Liver (tissue), 8 donors: ENCODE measurements at regions not wholly inside any gene's neighbourhood (a gene's known extent, or its start where the extent isn't known, plus 50 kb on each side); places are given as distances from the start of the nearest gene placed in this dataset.

Experiments used
- DNase-seq: peaks from one replicate; pipeline ENCODE4 v3.0.0-alpha.2; 2017; ENCODE audit warnings: low spot score
- H3K27ac ChIP-seq, 2 donors: one replicate each; pipeline ENCODE4 v1.7.0; 2013; ENCODE audit warnings: inconsistent platforms in 2 of 2, low read length in 2 of 2, control low read depth in 1 of 2, low read depth in 1 of 2, mild to moderate bottlenecking in 1 of 2
- H3K27me3 ChIP-seq, 4 donors: one replicate each; pipeline versions ENCODE4 v1.6.1 to v1.7.0; 2013; ENCODE audit warnings: low read length in 3 of 4, inconsistent platforms in 1 of 4, mild to moderate bottlenecking in 1 of 4, moderate library complexity in 1 of 4; ENCODE audit not compliant: control insufficient read depth in 4 of 4, insufficient read depth in 4 of 4
- H3K36me3 ChIP-seq, 4 donors: one replicate each; pipeline versions ENCODE4 v1.6.1 to v1.7.0; 2013; ENCODE audit warnings: low read length in 3 of 4, mild to moderate bottlenecking in 3 of 4, low read depth in 1 of 4, moderate library complexity in 1 of 4; ENCODE audit not compliant: control insufficient read depth in 4 of 4, insufficient read depth in 3 of 4
- H3K4me1 ChIP-seq, 4 donors: one replicate each; pipeline versions ENCODE4 v1.6.1 to v1.7.0; 2013; ENCODE audit warnings: low read length in 3 of 4, mild to moderate bottlenecking in 3 of 4, moderate library complexity in 1 of 4; ENCODE audit not compliant: control insufficient read depth in 4 of 4, insufficient read depth in 4 of 4
- H3K4me3 ChIP-seq, 3 donors: one replicate each; pipeline versions ENCODE4 v1.6.1 to v1.7.0; 2013; ENCODE audit warnings: low read length in 3 of 3, control low read depth in 1 of 3, low read depth in 1 of 3, mild to moderate bottlenecking in 1 of 3
- H3K9ac ChIP-seq, 2 donors: one replicate each; pipeline ENCODE4 v1.7.0; 2013; ENCODE audit warnings: low read length in 2 of 2, mild to moderate bottlenecking in 2 of 2, moderate library complexity in 2 of 2, control low read depth in 1 of 2, low read depth in 1 of 2
- H3K9me3 ChIP-seq, 4 donors: one replicate each; pipeline versions ENCODE4 v1.6.1 to v1.7.0; 2013; ENCODE audit warnings: low read length in 3 of 4; ENCODE audit not compliant: control insufficient read depth in 4 of 4
- EGR1 ChIP-seq, 2 donors: IDR thresholded peaks; 2 replicates each; pipeline ENCODE4 v1.6.1; 2016 to 2018; ENCODE audit warnings: antibody characterized with exemption in 2 of 2, low read depth in 2 of 2
- FOXA1 ChIP-seq: IDR thresholded peaks from 2 replicates; pipeline ENCODE4 v1.6.1; 2016; ENCODE audit warnings: antibody characterized with exemption
- FOXA2 ChIP-seq: IDR thresholded peaks from 2 replicates; pipeline ENCODE4 v1.6.1; 2016; ENCODE audit warnings: antibody characterized with exemption
- GABPA ChIP-seq, 2 donors: IDR thresholded peaks in 1 of 2; conservative IDR thresholded peaks in 1 of 2; 2 replicates each; pipeline ENCODE4 v1.6.1; 2016; ENCODE audit warnings: antibody characterized with exemption in 2 of 2, mild to moderate bottlenecking in 1 of 2, moderate library complexity in 1 of 2
- HNF4A ChIP-seq, 2 donors: conservative IDR thresholded peaks; 2 replicates each; pipeline ENCODE4 v1.6.1; 2016; ENCODE audit warnings: antibody characterized with exemption in 2 of 2, mild to moderate bottlenecking in 2 of 2
- HNF4G ChIP-seq: IDR thresholded peaks from 2 replicates; pipeline ENCODE4 v1.6.1; 2016; ENCODE audit warnings: antibody characterized with exemption
- NR2F2 ChIP-seq: IDR thresholded peaks from 2 replicates; pipeline ENCODE4 v1.6.1; 2016; ENCODE audit warnings: antibody characterized with exemption
- RAD21 ChIP-seq, 2 donors: IDR thresholded peaks; 2 replicates each; pipeline ENCODE4 v1.6.1; 2016; ENCODE audit warnings: antibody characterized with exemption in 2 of 2, mild to moderate bottlenecking in 2 of 2
- SP1 ChIP-seq: IDR thresholded peaks from 2 replicates; pipeline ENCODE4 v1.6.1; 2018; ENCODE audit warnings: antibody characterized with exemption, mild to moderate bottlenecking
- TAF1 ChIP-seq: conservative IDR thresholded peaks from 2 replicates; pipeline ENCODE4 v1.6.1; 2016; ENCODE audit warnings: antibody characterized with exemption, mild to moderate bottlenecking
- YY1 ChIP-seq: IDR thresholded peaks from 2 replicates; pipeline ENCODE4 v1.6.1; 2016; ENCODE audit warnings: antibody characterized with exemption, mild to moderate bottlenecking
- WGBS: extraction: QIAGEN DNeasy Blood & Tissue Kit; methylation state at CpG from one replicate; pipeline ENCODE4 v1.1.7; 2013; 5-methylcytosine and 5-hydroxymethylcytosine counted together
- TF ChIP-seq, protein P1 (sequence below): fragments of 150-350 bp; IDR thresholded peaks from 2 replicates; pipeline ENCODE4 v1.5.1; 2017; ENCODE audit warnings: improper control_type of control experiment, low read depth, low read length; ENCODE audit not compliant: missing input control
- TF ChIP-seq, protein P2 (sequence below): IDR thresholded peaks from 2 replicates; pipeline ENCODE4 v1.6.1; 2016; ENCODE audit warnings: antibody characterized with exemption
- TF ChIP-seq, protein P3 (sequence below): IDR thresholded peaks from 2 replicates; pipeline ENCODE4 v1.6.1; 2016; ENCODE audit warnings: antibody characterized with exemption
- TF ChIP-seq, protein P4 (sequence below): IDR thresholded peaks from 2 replicates; pipeline ENCODE4 v1.6.1; 2016; ENCODE audit warnings: antibody characterized with exemption, mild to moderate bottlenecking
- donor health status: healthy.
- donor health status: healthy.
- donor health status: healthy.
- donor health status: healthy.
- donor health status: healthy.

DNA sequence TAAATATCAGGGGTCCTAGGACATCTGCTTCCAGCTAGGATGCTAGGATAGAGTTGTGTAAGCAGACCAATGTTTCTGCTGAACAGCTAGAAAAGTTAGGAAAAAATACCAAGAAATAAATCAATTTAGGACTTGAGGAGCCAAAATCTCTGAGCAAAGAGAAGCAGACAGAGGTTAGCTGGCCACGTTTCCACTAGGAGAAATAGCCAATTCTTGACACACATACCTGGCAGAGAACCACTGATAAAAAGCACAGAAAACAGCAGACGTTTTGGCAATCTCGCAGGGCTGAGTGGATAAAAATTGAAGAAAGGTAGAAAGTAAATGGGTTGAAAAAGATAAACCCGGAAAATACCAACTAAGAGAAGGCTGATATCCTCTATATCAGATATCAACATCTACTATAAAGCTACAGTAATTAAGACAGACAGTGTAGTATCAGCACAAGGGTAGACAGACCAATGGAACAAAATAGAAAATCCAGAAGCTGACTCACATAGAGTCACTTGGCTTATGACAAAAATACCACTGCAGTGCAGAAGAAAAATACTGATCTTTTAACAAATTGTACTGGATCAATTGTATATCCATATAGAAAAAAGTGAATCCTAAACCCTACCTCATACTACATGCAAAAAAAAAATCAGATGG lies 306.1 kb upstream of the KLHL29 start:
- H3K4me1 ChIP-seq = peaks cover 0 to 7% (median 3%) of the 10 kb centered on the region in 4 donors
- 23% methylated on average over 4 of the region's 4 CpGs for WGBS
- no peaks in the 10 kb centered on the region for H3K9me3 ChIP-seq
- DNase-seq = no peak
- no peak overlapping the region for H3K4me3 ChIP-seq
- H3K27me3 ChIP-seq = no peaks in the 10 kb centered on the region
- TF ChIP-seq RAD21 (IDR thresholded peaks at IDR 0.05) (no peak), HNF4A (conservative IDR thresholded peaks at IDR 0.05) (peak in 1 of 2 donors; percentile 33), SP1 (no peak)
- TF ChIP-seq, protein P1, sequence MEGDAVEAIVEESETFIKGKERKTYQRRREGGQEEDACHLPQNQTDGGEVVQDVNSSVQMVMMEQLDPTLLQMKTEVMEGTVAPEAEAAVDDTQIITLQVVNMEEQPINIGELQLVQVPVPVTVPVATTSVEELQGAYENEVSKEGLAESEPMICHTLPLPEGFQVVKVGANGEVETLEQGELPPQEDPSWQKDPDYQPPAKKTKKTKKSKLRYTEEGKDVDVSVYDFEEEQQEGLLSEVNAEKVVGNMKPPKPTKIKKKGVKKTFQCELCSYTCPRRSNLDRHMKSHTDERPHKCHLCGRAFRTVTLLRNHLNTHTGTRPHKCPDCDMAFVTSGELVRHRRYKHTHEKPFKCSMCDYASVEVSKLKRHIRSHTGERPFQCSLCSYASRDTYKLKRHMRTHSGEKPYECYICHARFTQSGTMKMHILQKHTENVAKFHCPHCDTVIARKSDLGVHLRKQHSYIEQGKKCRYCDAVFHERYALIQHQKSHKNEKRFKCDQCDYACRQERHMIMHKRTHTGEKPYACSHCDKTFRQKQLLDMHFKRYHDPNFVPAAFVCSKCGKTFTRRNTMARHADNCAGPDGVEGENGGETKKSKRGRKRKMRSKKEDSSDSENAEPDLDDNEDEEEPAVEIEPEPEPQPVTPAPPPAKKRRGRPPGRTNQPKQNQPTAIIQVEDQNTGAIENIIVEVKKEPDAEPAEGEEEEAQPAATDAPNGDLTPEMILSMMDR = no peak
- TF ChIP-seq, protein P2, sequence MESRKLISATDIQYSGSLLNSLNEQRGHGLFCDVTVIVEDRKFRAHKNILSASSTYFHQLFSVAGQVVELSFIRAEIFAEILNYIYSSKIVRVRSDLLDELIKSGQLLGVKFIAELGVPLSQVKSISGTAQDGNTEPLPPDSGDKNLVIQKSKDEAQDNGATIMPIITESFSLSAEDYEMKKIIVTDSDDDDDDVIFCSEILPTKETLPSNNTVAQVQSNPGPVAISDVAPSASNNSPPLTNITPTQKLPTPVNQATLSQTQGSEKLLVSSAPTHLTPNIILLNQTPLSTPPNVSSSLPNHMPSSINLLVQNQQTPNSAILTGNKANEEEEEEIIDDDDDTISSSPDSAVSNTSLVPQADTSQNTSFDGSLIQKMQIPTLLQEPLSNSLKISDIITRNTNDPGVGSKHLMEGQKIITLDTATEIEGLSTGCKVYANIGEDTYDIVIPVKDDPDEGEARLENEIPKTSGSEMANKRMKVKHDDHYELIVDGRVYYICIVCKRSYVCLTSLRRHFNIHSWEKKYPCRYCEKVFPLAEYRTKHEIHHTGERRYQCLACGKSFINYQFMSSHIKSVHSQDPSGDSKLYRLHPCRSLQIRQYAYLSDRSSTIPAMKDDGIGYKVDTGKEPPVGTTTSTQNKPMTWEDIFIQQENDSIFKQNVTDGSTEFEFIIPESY = no peak
- H3K9ac ChIP-seq = no peak overlapping the region
- H3K36me3 ChIP-seq = no peaks in the 10 kb centered on the region
- peak overlapping the region in 1 of 2 donors; percentile 60 for H3K27ac ChIP-seq

DNA sequence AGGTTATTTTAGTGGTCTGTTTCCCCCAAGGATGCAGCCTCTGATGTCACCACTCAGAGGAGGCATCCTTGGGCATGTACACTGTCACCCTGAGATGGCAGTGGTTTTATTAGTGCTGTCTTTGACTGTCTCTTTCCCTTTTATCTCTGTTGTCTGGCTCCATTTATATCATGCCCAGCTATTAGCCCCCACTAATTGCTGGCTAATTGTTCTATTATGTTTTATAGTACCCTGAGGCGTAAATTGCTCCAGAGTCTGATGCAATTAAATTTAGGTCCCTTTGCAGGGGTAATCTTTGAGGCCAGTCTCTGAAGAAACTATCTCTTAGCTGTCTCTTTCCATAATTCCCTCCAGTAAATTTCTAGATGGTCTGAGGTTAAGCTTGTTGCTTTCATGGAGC lies 301.0 kb upstream of the KLHL29 start:
- Histone ChIP-seq H3K9ac (no peak overlapping the region), H3K4me1 (peaks cover 0 to 1% (median 0%) of the 10 kb centered on the region in 4 donors), H3K27me3 (no peaks in the 10 kb centered on the region), H3K36me3 (peaks cover 0 to 4% (median under 1%) of the 10 kb centered on the region in 4 donors), H3K27ac (no peak overlapping the region), H3K9me3 (no peaks in the 10 kb centered on the region), H3K4me3 (no peak overlapping the region)
- DNase-seq = no peak
- WGBS = 92% methylated on average over 1 of the region's 1 CpG
- TF ChIP-seq FOXA1 = no peak
- no peak for TF ChIP-seq HNF4A (conservative IDR thresholded peaks at IDR 0.05)
- TF ChIP-seq, protein P3, sequence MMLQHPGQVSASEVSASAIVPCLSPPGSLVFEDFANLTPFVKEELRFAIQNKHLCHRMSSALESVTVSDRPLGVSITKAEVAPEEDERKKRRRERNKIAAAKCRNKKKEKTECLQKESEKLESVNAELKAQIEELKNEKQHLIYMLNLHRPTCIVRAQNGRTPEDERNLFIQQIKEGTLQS = no peak
- TF ChIP-seq YY1 = no peak
- TF ChIP-seq, protein P4, sequence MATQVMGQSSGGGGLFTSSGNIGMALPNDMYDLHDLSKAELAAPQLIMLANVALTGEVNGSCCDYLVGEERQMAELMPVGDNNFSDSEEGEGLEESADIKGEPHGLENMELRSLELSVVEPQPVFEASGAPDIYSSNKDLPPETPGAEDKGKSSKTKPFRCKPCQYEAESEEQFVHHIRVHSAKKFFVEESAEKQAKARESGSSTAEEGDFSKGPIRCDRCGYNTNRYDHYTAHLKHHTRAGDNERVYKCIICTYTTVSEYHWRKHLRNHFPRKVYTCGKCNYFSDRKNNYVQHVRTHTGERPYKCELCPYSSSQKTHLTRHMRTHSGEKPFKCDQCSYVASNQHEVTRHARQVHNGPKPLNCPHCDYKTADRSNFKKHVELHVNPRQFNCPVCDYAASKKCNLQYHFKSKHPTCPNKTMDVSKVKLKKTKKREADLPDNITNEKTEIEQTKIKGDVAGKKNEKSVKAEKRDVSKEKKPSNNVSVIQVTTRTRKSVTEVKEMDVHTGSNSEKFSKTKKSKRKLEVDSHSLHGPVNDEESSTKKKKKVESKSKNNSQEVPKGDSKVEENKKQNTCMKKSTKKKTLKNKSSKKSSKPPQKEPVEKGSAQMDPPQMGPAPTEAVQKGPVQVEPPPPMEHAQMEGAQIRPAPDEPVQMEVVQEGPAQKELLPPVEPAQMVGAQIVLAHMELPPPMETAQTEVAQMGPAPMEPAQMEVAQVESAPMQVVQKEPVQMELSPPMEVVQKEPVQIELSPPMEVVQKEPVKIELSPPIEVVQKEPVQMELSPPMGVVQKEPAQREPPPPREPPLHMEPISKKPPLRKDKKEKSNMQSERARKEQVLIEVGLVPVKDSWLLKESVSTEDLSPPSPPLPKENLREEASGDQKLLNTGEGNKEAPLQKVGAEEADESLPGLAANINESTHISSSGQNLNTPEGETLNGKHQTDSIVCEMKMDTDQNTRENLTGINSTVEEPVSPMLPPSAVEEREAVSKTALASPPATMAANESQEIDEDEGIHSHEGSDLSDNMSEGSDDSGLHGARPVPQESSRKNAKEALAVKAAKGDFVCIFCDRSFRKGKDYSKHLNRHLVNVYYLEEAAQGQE = no peak
- no peak for TF ChIP-seq HNF4G
- TF ChIP-seq, protein P2 = no peak
- TF ChIP-seq EGR1 (IDR thresholded peaks at IDR 0.05; ENCODE audit: low read depth in 2 of 2) = no peak
- no peak for TF ChIP-seq GABPA (IDR thresholded peaks at IDR 0.05 in 1 of 2, conservative IDR thresholded peaks at IDR 0.05 in 1 of 2)
- TF ChIP-seq RAD21 (IDR thresholded peaks at IDR 0.05) = no peak
- TF ChIP-seq FOXA2 = no peak
- no peak for TF ChIP-seq TAF1
- TF ChIP-seq NR2F2 = no peak
